Sigmoid colon (tissue), 4 donors: ENCODE measurements at regions not wholly inside any gene's neighbourhood (a gene's known extent, or its start where the extent isn't known, plus 50 kb on each side); places are given as distances from the start of the nearest gene placed in this dataset.
A peak's percentile ranks its signal among the peaks of the same experiment; 100 is the strongest.

ENCODE experiments used
- POLR2A ChIP-seq, 2 donors: fragments of 450-650 bp; IDR thresholded peaks; one replicate each; pipeline ENCODE4 v1.6.1; 2016; ENCODE audit warnings: antibody characterized with exemption in 2 of 2, mild to moderate bottlenecking in 2 of 2, moderate library complexity in 2 of 2
- POLR2AphosphoS5 ChIP-seq, 4 donors: sonication (generic); formaldehyde crosslinking; IDR thresholded peaks; one replicate each; pipeline ENCODE4 v1.6.1; 2017; ENCODE audit warnings: antibody characterized with exemption in 4 of 4
- TF ChIP-seq, protein P1 (sequence below), 4 experiments: fragments of 450-650 bp in 3 of 4; fragments of 200-600 bp in 1 of 4; IDR thresholded peaks; one replicate each; pipeline ENCODE4 v1.5.1; 2016 to 2019; ENCODE audit warnings: antibody characterized with exemption in 4 of 4, mild to moderate bottlenecking in 3 of 4, moderate library complexity in 2 of 4

DNA sequence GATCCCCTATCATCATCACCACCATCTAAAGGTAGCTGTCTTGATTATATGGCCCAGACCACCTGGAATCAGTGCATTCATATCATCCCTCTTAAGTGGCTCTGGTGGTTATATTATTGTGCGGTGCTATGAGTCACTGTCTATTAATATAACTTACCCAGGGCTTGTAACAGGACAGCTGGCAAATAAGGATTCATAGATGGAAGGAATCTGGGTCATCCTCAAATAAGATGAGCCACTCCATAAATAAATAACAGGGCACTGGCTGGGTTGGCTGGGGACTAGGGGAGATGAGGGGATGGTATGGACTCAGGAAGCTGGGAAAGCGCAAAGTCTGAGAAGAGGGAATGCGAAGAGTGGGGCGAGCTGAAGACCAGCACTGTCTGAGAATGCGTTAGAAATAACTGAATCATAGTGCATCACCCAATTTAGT, 216.1 kb downstream of the NUAK1 start:
- TF ChIP-seq, protein P1, sequence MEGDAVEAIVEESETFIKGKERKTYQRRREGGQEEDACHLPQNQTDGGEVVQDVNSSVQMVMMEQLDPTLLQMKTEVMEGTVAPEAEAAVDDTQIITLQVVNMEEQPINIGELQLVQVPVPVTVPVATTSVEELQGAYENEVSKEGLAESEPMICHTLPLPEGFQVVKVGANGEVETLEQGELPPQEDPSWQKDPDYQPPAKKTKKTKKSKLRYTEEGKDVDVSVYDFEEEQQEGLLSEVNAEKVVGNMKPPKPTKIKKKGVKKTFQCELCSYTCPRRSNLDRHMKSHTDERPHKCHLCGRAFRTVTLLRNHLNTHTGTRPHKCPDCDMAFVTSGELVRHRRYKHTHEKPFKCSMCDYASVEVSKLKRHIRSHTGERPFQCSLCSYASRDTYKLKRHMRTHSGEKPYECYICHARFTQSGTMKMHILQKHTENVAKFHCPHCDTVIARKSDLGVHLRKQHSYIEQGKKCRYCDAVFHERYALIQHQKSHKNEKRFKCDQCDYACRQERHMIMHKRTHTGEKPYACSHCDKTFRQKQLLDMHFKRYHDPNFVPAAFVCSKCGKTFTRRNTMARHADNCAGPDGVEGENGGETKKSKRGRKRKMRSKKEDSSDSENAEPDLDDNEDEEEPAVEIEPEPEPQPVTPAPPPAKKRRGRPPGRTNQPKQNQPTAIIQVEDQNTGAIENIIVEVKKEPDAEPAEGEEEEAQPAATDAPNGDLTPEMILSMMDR (IDR thresholded peaks at IDR 0.05) = no peak
- TF ChIP-seq POLR2A (IDR thresholded peaks at IDR 0.05) = no peak
- peak in 3 of 4 donors; percentile 22 to 27 (median 22) for TF ChIP-seq POLR2AphosphoS5 (IDR thresholded peaks at IDR 0.05)
